H9 (cell line): ENCODE measurements at regions not wholly inside any gene's neighbourhood (a gene's known extent, or its start where the extent isn't known, plus 50 kb on each side); places are given as distances from the start of the nearest gene placed in this dataset.

Source experiments
- DNase-seq: peaks from one replicate; pipeline ENCODE4 v3.0.0-alpha.2; 2017
- H2AFZ ChIP-seq: one replicate; pipeline ENCODE4 v1.6.1; 2013; ENCODE audit warnings: mild to moderate bottlenecking, low read length, control low read depth, moderate library complexity
- H2AK5ac ChIP-seq: 2 replicates; pipeline ENCODE4 v1.6.1; 2013; ENCODE audit warnings: low read length, control low read depth, mixed read lengths; ENCODE audit not compliant: insufficient read length
- H2BK120ac ChIP-seq: one replicate; pipeline ENCODE4 v1.6.1; 2013; ENCODE audit warnings: low read depth, mild to moderate bottlenecking, low read length, control low read depth, inconsistent platforms; ENCODE audit not compliant: poor library complexity, severe bottlenecking
- H2BK12ac ChIP-seq: 2 replicates; pipeline ENCODE4 v1.6.1; 2013; ENCODE audit warnings: low read length, control low read depth, mixed read lengths, low read depth; ENCODE audit not compliant: insufficient read length
- H2BK15ac ChIP-seq: 2 replicates; pipeline ENCODE4 v1.6.1; 2013; ENCODE audit warnings: low read depth, low read length, control low read depth
- H2BK20ac ChIP-seq: one replicate; pipeline ENCODE4 v1.6.1; 2013; ENCODE audit warnings: low read depth, mild to moderate bottlenecking, low read length, control low read depth, inconsistent platforms; ENCODE audit not compliant: poor library complexity, severe bottlenecking
- H2BK5ac ChIP-seq: 2 replicates; pipeline ENCODE4 v1.6.1; 2013; ENCODE audit warnings: low read length, control low read depth, mixed read lengths; ENCODE audit not compliant: insufficient read length
- H3K14ac ChIP-seq: 2 replicates; pipeline ENCODE4 v1.6.1; 2013; ENCODE audit warnings: low read length, control low read depth; ENCODE audit not compliant: insufficient read depth
- H3K18ac ChIP-seq: 2 replicates; pipeline ENCODE4 v1.6.1; 2013; ENCODE audit warnings: low read depth, mild to moderate bottlenecking, mixed read lengths, low read length, control low read depth; ENCODE audit not compliant: insufficient read length
- H3K23ac ChIP-seq: 2 replicates; pipeline ENCODE4 v1.6.1; 2013; ENCODE audit warnings: low read length, control low read depth, mixed read lengths, low read depth; ENCODE audit not compliant: insufficient read length
- H3K23me2 ChIP-seq: 2 replicates; pipeline ENCODE4 v1.6.1; 2013; ENCODE audit warnings: low read depth, mild to moderate bottlenecking, mixed read lengths, low read length, control low read depth; ENCODE audit not compliant: insufficient read length, poor library complexity, severe bottlenecking
- H3K27ac ChIP-seq: 2 replicates; pipeline ENCODE4 v1.5.1; 2013; ENCODE audit warnings: low read length, control low read depth, mixed read lengths, low read depth; ENCODE audit not compliant: insufficient read length
- H3K27me3 ChIP-seq: 2 replicates; pipeline ENCODE4 v1.6.1; 2013; ENCODE audit warnings: low read length, control low read depth, inconsistent platforms; ENCODE audit not compliant: insufficient read depth
- H3K4ac ChIP-seq: 2 replicates; pipeline ENCODE4 v1.6.1; 2013; ENCODE audit warnings: low read depth, mild to moderate bottlenecking, control low read depth, inconsistent platforms, low read length, moderate library complexity
- H3K4me1 ChIP-seq: 2 replicates; pipeline ENCODE4 v1.6.1; 2013; ENCODE audit warnings: low read length, control low read depth, inconsistent platforms; ENCODE audit not compliant: insufficient read depth
- H3K4me2 ChIP-seq: 2 replicates; pipeline ENCODE4 v1.6.1; 2013; ENCODE audit warnings: low read length, control low read depth, mixed read lengths; ENCODE audit not compliant: insufficient read length, insufficient read depth
- H3K56ac ChIP-seq: 2 replicates; pipeline ENCODE4 v1.6.1; 2013; ENCODE audit warnings: low read depth, mild to moderate bottlenecking, mixed read lengths, low read length, control low read depth; ENCODE audit not compliant: insufficient read length
- H3K79me1 ChIP-seq: 2 replicates; pipeline ENCODE4 v1.6.1; 2013; ENCODE audit warnings: low read depth, mild to moderate bottlenecking, moderate library complexity, low read length, control low read depth, inconsistent platforms; ENCODE audit not compliant: insufficient read depth, poor library complexity, severe bottlenecking
- H3K79me2 ChIP-seq: 2 replicates; pipeline ENCODE4 v1.6.1; 2013; ENCODE audit warnings: low read length, control low read depth, inconsistent platforms; ENCODE audit not compliant: insufficient read depth
- H3K9ac ChIP-seq: 2 replicates; pipeline ENCODE4 v1.6.1; 2013; ENCODE audit warnings: low read length, control low read depth, mixed read lengths; ENCODE audit not compliant: insufficient read length; ENCODE audit errors: extremely low read depth
- H3K9me3 ChIP-seq: one replicate; pipeline ENCODE4 v1.6.1; 2013; ENCODE audit warnings: low read depth, low read length, inconsistent platforms; ENCODE audit not compliant: control insufficient read depth
- H3T11ph ChIP-seq: one replicate; pipeline ENCODE4 v1.6.1; 2013; ENCODE audit warnings: mild to moderate bottlenecking, low read length, control low read depth, inconsistent platforms
- H4K20me1 ChIP-seq: one replicate; pipeline ENCODE4 v1.6.1; 2013; ENCODE audit not compliant: control insufficient read depth, insufficient read length, insufficient read depth
- H4K5ac ChIP-seq: 2 replicates; pipeline ENCODE4 v1.6.1; 2013; ENCODE audit warnings: low read depth, mild to moderate bottlenecking, mixed read lengths, low read length, control low read depth; ENCODE audit not compliant: insufficient read length
- H4K8ac ChIP-seq: replicated peaks from 2 replicates; pipeline ENCODE4 v1.6.1; 2013; ENCODE audit warnings: low read length, control low read depth, mixed read lengths, low read depth; ENCODE audit not compliant: insufficient read length
- H4K91ac ChIP-seq: 2 replicates; pipeline ENCODE4 v1.6.1; 2013; ENCODE audit warnings: low read depth, mild to moderate bottlenecking, moderate library complexity, mixed read lengths, low read length, control low read depth; ENCODE audit not compliant: insufficient read length
- H3K27ac Mint-ChIP-seq, 3 experiments: 2 replicates in 2 of 3; 3 replicates in 1 of 3; pipeline ENCODE4 v1.8.0; 2020 to 2021; ENCODE audit warnings: mixed read lengths in 3 of 3, mild to moderate bottlenecking in 1 of 3, moderate library complexity in 1 of 3
- H3K27me3 Mint-ChIP-seq: 2 replicates; pipeline ENCODE4 v1.8.0; 2021; ENCODE audit warnings: low read depth, mild to moderate bottlenecking, moderate library complexity, mixed read lengths
- H3K36me3 Mint-ChIP-seq, 3 experiments: 2 replicates in 2 of 3; 3 replicates in 1 of 3; pipeline ENCODE4 v1.8.0; 2020 to 2021; ENCODE audit warnings: low read depth in 3 of 3, mixed read lengths in 3 of 3; ENCODE audit not compliant: insufficient read depth in 1 of 3
- H3K4me1 Mint-ChIP-seq, 2 experiments: 2 replicates each; pipeline ENCODE4 v1.8.0; 2020; ENCODE audit warnings: mixed read lengths in 2 of 2
- H3K4me3 Mint-ChIP-seq, 2 experiments: 2 replicates in 1 of 2; 3 replicates in 1 of 2; pipeline ENCODE4 v1.8.0; 2020 to 2021; ENCODE audit warnings: mild to moderate bottlenecking in 2 of 2, mixed read lengths in 2 of 2, moderate library complexity in 1 of 2
- H3K9me3 Mint-ChIP-seq, 2 experiments: 2 replicates in 1 of 2; 3 replicates in 1 of 2; pipeline ENCODE4 v1.8.0; 2020; ENCODE audit warnings: mild to moderate bottlenecking in 2 of 2, mixed read lengths in 2 of 2, moderate library complexity in 1 of 2
- CTCF ChIP-seq: fragments of 200-600 bp; sonication (generic); conservative IDR thresholded peaks from 3 replicates; pipeline ENCODE4 v1.8.0; 2021; ENCODE audit warnings: antibody characterized with exemption, mild to moderate bottlenecking
- WGBS: extraction: QIAGEN DNeasy Blood & Tissue Kit; methylation state at CpG from one replicate; pipeline ENCODE4 v1.1.7; 2013; ENCODE audit warnings: missing lambda C conversion rate, low lambda C conversion rate, mixed read lengths; ENCODE audit not compliant: insufficient read length; ENCODE audit errors: extremely low coverage; 5-methylcytosine and 5-hydroxymethylcytosine counted together

GRCh38 chr2:35301369-35301768 is 1054.2 kb upstream of the CRIM1 start:
- no peak for TF ChIP-seq CTCF
- Mint-ChIP-seq H3K9me3 (no peaks in the 10 kb centered on the region), H3K4me1 (no peaks in the 10 kb centered on the region), H3K36me3 (no peaks in the 10 kb centered on the region), H3K27ac (no peak overlapping the region), H3K4me3 (no peak overlapping the region), H3K27me3 (no peaks in the 10 kb centered on the region; the same call in 1 of the 2 replicates)
- no peak overlapping the region for H4K91ac ChIP-seq
- H3K9me3 ChIP-seq: no peaks in the 10 kb centered on the region
- WGBS: no CpG with 5 or more reads among the region's 1 CpG
- no peak overlapping the region for H3K18ac ChIP-seq
- H3K79me2 ChIP-seq: no peaks in the 10 kb centered on the region
- H2BK15ac ChIP-seq: no peak overlapping the region
- H3K4me2 ChIP-seq: no peak overlapping the region
- no peak overlapping the region for H3K14ac ChIP-seq
- H2AK5ac ChIP-seq: no peak overlapping the region
- H4K8ac ChIP-seq: no peak overlapping the region
- DNase-seq: no peak
- no peaks in the 10 kb centered on the region for H3K23me2 ChIP-seq
- H3K9ac ChIP-seq: no peak overlapping the region
- no peak overlapping the region for H4K5ac ChIP-seq
- H2AFZ ChIP-seq: no peak overlapping the region
- no peaks in the 10 kb centered on the region for H3K79me1 ChIP-seq
- H2BK5ac ChIP-seq: no peak overlapping the region
- H3K27ac ChIP-seq: no peak overlapping the region
- no peaks in the 10 kb centered on the region for H3K4me1 ChIP-seq
- H2BK12ac ChIP-seq: no peak overlapping the region
- H3K27me3 ChIP-seq: no peaks in the 10 kb centered on the region
- H3K23ac ChIP-seq: no peak overlapping the region
- H4K20me1 ChIP-seq: no peaks in the 10 kb centered on the region
- no peak overlapping the region for H2BK20ac ChIP-seq
- H2BK120ac ChIP-seq: no peak overlapping the region
- H3T11ph ChIP-seq: no peak overlapping the region
- H3K4ac ChIP-seq: no peak overlapping the region
- H3K56ac ChIP-seq: no peak overlapping the region
